Globus pallidus (tissue), 1 donor: ENCODE measurements at regions not wholly inside any gene's neighbourhood (a gene's known extent, or its start where the extent isn't known, plus 50 kb on each side); places are given as distances from the start of the nearest gene placed in this dataset.
A peak's percentile ranks its signal among the peaks of the same experiment; 100 is the strongest.

Experiments used
- DNase-seq: peaks from one replicate; pipeline ENCODE4 v3.0.0-alpha.2; 2015; ENCODE audit warnings: low spot score

GRCh38 chr2:138105358-138105757, 141.1 kb downstream of the HNMT start:
- no peak for DNase-seq

GRCh38 chr2:138106606-138107005, 142.3 kb downstream of the HNMT start:
- no peak for DNase-seq

- peak; percentile 31 for DNase-seq
Observed at GRCh38 chr2:138107288-138107687, 143.0 kb downstream of the HNMT start.

- DNase-seq: no peak
Observed at GRCh38 chr2:138110453-138111083, 146.3 kb downstream of the HNMT start.

- no peak for DNase-seq
Observed at GRCh38 chr2:138112536-138112935, 148.3 kb downstream of the HNMT start.

- DNase-seq: no peak
Observed at GRCh38 chr2:138113871-138114525, 149.7 kb downstream of the HNMT start.

GRCh38 chr2:138115666-138116065, 151.4 kb downstream of the HNMT start:
- DNase-seq: no peak

- no peak for DNase-seq
Observed at GRCh38 chr2:138116456-138116855, 152.2 kb downstream of the HNMT start.

- no peak for DNase-seq
Observed at GRCh38 chr2:138121666-138122661, 157.7 kb downstream of the HNMT start.

- no peak for DNase-seq
Observed at GRCh38 chr2:138122891-138123290, 158.6 kb downstream of the HNMT start.

GRCh38 chr2:138123741-138124140, 159.5 kb downstream of the HNMT start:
- DNase-seq: no peak

- DNase-seq: no peak
Observed at GRCh38 chr2:138124521-138124920, 160.2 kb downstream of the HNMT start.

GRCh38 chr2:138125306-138126288, 161.3 kb downstream of the HNMT start:
- no peak for DNase-seq

GRCh38 chr2:138132108-138132507, 167.8 kb downstream of the HNMT start:
- no peak for DNase-seq

- no peak for DNase-seq
Observed at GRCh38 chr2:138137949-138138348, 173.7 kb downstream of the HNMT start.

GRCh38 chr2:138147796-138148195, 183.5 kb downstream of the HNMT start:
- no peak for DNase-seq

GRCh38 chr2:138155304-138155703, 191.0 kb downstream of the HNMT start:
- no peak for DNase-seq

- no peak for DNase-seq
Observed at GRCh38 chr2:138157372-138157771, 193.1 kb downstream of the HNMT start.

GRCh38 chr2:138170485-138170884, 206.2 kb downstream of the HNMT start:
- no peak for DNase-seq

GRCh38 chr2:138171244-138171643, 207.0 kb downstream of the HNMT start:
- DNase-seq: no peak

- DNase-seq: no peak
Observed at GRCh38 chr2:138175066-138175465, 210.8 kb downstream of the HNMT start.
